ENCODE measurements at regions not wholly inside any gene's neighbourhood (a gene's known extent, or its start where the extent isn't known, plus 50 kb on each side); places are given as distances from the start of the nearest gene placed in this dataset.
A peak's percentile ranks its signal among the peaks of the same experiment; 100 is the strongest.

DNA sequence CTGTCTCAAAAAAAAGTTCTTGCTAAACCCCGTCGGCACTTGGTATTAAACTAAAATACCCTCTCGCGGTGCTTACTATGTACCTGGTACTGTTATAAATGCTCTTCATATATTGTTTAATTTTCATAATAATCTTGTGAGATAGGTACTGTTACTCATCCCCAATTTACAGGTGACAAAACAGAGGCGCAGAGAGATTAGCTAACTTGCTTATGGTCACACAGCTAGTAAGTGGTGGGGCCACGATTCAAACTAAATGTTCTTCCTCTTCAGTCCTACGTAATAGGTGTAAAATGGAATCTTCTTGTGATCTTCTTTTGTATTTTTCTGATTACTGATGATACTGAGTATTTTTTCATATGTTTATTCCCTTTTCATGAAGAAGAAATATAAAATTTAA, 51.3 kb downstream of the TET3 start:
- no peak for DNase-seq (ENCODE audit: low read depth)

- DNase-seq (ENCODE audit: low read depth): no peak
Observed at GRCh38 chr2:74036450-74037195, 51.9 kb downstream of the TET3 start.

DNA sequence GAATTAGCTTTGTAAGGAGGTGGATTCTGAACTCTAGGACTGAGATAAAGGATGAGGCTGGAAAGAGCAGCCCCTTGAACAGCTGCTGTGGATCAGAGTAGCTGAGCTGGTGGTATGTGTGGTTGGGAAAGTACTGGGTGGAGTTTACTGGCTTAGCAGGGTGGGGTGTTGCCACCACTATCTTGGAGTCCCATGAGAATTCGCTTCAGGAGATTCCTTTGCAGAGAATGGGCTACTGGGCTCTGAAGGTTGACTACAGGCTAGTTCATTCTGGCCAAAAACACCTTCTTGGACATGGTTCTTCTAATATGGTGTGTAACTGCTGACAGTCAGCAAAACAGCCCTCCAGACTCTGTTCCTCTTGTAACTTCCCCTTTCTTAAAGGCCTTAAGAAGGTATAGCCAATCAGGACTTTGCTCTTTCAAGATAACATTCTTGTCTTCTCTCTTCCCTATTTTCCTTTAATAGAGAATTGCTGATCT, 52.7 kb downstream of the TET3 start:
- DNase-seq (ENCODE audit: low read depth): peak; percentile 50

- no peak for DNase-seq (ENCODE audit: low read depth)
Observed at GRCh38 chr2:74039611-74040010, 54.9 kb downstream of the TET3 start.

DNA sequence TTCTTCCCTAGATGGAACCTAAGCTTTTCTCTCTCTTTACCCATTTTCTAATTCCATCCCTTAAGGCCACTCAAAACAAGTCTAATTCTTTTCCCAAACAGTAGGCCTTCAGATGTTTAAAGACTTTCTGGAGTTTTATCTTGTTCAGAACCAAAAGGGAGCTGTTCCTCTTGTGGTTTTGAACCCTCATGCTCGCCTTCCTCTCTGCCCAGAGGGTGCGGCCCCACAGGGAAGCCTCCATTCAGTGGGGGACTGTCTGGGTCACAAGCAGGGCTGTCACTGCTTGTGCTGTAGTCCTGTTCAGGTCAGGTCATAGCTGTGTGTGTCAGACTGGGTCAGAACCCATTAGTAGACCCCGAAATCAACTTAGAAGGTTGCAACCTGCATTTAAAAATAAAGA, 56.5 kb downstream of the TET3 start:
- DNase-seq (ENCODE audit: low read depth): no peak

DNA sequence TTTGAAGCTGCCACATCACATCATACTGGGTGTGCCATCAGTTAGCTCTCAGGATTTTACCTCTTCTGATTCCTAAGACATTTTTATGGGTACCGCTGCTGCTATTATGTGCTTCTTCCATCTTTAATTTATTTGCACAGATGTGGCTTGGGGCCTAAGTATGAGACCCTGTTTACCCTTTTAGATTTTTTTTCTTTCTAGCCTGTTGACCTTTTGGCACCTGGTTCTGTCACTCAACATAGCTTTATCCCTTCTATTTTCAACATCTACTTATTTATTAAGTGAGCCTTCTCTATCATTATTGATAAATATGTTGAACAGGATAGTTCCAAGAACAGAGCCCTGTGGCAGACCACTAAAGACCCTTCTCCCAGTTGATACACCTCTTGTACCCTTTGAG, 57.0 kb downstream of the TET3 start:
- no peak for DNase-seq (ENCODE audit: low read depth)

GRCh38 chr2:74042606-74043005, 57.9 kb downstream of the TET3 start:
- DNase-seq (ENCODE audit: low read depth): no peak

- DNase-seq (ENCODE audit: low read depth): no peak
Observed at GRCh38 chr2:74043345-74044329, 58.9 kb downstream of the TET3 start.

GRCh38 chr2:74044999-74045398, 60.3 kb downstream of the TET3 start:
- no peak for DNase-seq (ENCODE audit: low read depth)

GRCh38 chr2:74045454-74045853, 60.7 kb downstream of the TET3 start:
- DNase-seq (ENCODE audit: low read depth): no peak

GRCh38 chr2:74046441-74046840, 61.7 kb downstream of the TET3 start:
- no peak for DNase-seq (ENCODE audit: low read depth)

- DNase-seq (ENCODE audit: low read depth): no peak
Observed at GRCh38 chr2:74047152-74047551, 62.4 kb downstream of the TET3 start.

DNA sequence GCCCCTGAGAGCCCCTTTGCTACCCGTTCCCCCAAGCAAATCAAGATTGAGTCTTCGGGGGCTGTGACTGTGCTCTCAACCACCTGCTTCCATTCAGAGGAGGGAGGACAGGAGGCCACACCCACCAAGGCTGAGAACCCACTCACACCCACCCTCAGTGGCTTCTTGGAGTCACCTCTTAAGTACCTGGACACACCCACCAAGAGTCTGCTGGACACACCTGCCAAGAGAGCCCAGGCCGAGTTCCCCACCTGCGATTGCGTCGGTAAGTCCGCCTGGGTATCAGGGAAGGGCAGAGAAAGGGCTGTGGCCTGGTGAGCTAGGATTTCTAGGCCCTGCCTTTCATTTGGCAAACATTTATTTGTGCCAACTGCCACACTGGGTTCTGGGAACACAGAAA, 63.4 kb downstream of the TET3 start:
- no peak for DNase-seq (ENCODE audit: low read depth)

DNA sequence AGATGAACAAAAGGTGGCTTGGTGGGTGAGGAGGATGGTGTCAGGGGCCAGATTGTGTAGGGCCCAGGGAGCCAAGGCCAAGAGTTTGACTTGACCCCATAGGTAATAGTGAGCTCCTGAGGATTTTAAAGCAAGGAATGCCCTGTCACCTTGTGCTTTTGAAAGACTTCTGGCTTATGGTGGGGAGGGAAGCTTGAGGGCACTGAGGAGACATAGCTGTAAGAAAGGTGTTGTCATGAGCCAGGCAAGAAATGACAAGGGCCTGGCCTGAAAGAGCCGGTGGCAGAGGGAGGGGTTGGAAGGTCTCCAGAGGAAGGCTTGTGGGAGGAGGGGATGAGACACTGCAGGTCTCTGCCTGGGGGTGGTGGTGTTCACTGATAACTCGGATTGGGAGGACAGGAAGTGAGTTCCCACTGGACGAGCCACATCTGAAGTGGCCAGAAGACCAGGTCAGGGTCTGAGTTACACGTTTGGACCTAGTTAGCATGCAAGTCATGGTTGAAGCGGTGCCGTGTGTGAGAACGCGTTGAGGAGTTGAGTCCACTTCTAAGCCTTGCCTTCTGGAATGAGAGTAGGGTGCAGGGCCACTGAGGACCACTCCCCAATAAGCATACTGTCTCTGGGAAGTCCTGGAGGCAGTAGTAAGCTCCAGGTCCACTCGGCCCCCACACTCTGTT, 64.3 kb downstream of the TET3 start:
- DNase-seq (ENCODE audit: low read depth): no peak

DNA sequence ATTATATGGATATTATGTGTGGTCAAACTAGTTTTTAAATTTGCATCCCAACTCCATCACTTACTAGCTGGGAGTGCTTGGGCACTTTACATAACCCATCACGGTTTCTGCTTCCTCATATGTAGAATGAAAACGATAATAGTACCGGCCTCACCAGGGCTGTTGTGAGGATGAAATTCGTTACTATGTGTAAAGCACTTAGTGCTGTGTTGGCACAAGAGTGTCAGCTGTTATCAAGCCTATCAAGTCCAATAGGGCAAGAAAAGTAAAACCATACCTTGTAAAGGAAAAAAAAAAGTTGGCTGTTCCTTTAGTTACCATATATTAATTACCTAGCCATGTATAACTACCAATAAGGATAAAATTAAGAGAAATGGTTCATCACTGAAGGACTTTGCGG, 65.4 kb downstream of the TET3 start:
- no peak for DNase-seq (ENCODE audit: low read depth)

GRCh38 chr2:74051504-74051903, 66.8 kb downstream of the TET3 start:
- DNase-seq (ENCODE audit: low read depth): peak; percentile 7

DNA sequence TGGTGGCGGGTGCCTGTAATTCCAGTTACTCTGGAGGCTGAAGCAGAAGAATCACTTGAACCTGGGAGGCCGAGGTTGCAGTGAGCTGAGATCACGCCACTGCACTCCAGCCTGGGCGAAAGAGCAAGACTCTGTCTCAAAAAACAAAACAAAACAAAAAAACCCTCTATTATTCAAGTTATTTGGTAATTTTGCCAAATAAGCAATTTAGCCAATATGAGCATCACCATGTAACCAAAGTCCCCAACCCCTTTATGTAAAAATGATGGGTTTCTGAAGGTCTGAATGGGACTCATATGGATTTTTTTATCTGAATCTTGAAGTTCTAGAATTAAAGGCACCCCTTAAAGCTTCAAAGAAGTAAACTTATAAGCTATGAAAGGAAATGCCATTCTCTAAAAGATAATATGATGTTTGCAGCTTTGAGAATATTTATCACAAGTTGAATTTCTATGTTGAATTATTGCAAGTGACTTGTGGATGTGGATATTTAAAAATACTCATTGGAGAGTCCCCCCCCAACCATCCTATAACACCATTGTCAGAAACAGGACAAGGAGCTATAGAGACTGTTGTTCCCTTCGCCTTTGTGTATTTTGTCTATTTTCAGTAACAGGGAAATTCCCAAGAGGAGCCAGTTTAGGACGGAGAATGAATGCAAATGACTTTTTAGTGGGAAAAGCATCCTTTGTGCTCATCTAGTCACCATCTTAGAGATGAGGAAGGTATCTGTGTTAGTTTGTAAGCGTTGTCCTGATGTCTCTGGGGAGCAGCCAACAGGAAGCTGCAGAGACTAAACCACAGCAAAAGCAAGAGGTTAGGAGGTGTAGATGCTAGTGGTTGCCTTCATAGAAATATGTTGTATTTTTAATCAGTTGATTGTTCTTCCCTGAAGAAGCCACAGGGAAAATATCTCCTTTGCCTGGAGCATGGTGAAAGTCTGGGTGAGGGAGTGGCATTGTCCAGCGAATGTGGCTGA, 68.3 kb downstream of the TET3 start:
- DNase-seq (ENCODE audit: low read depth): no peak

- DNase-seq (ENCODE audit: low read depth): no peak
Observed at GRCh38 chr2:74053959-74054715, 69.4 kb downstream of the TET3 start.

GRCh38 chr2:74059137-74059775, 74.5 kb downstream of the TET3 start:
- DNase-seq (ENCODE audit: low read depth): no peak

DNA sequence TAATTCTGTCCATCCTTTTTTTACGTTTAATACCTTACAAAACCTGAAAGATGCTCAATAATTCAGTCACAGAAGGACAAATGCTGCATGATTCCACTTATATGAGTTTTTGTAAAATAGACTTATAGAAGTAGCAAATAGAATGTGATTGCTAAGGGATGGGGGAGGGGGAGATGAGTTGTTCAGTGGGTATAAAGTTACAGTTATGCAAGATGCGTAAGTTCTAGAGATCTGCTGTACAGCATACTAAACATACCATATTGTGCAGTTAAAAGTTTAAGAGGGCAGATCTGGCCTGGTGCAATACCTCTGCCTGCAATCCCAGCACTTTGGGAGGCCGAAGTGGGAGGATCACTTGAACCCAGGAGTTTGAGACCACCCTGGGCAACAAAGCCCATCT, 78.8 kb downstream of the TET3 start:
- DNase-seq (ENCODE audit: low read depth): peak; percentile 18
